ENCODE measurements at regions not wholly inside any gene's neighbourhood (a gene's known extent, or its start where the extent isn't known, plus 50 kb on each side); places are given as distances from the start of the nearest gene placed in this dataset.

GRCh38 chr2:118469103-118469502, 378.3 kb downstream of the EN1 start:
- TF ChIP-seq CTCF (IDR thresholded peaks at IDR 0.05): no peak
- TF ChIP-seq POLR2A (IDR thresholded peaks at IDR 0.05): no peak

All from esophagus squamous epithelium (tissue), 4 donors.